Kasumi-1 (cell line): ENCODE measurements at regions not wholly inside any gene's neighbourhood (a gene's known extent, or its start where the extent isn't known, plus 50 kb on each side); places are given as distances from the start of the nearest gene placed in this dataset.
A peak's percentile ranks its signal among the peaks of the same experiment; 100 is the strongest.

ENCODE experiments used
- DNase-seq, 2 experiments: peaks; one replicate each; lab custom pipeline; 2025; lab: John Stamatoyannopoulos, UW

DNA sequence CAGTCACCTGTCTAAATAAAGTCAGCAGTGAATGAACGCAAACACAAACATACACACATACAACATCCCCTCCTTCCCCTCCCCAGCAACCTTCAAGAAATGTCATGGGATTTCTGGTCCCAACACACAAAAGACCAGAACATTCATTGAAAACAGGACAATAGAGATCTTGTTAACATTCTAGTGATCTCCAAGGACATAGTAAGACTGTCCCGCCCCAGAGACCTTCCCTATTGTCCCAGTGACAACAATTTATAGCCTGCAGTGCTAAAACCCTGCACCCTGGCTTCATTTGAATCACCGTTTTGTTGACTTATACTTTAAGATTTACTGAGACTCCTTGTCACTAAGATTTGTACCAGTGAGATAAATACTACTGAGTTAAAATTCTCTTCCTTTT lies 143.9 kb upstream of the NOX3 start:
- no peak for DNase-seq

DNA sequence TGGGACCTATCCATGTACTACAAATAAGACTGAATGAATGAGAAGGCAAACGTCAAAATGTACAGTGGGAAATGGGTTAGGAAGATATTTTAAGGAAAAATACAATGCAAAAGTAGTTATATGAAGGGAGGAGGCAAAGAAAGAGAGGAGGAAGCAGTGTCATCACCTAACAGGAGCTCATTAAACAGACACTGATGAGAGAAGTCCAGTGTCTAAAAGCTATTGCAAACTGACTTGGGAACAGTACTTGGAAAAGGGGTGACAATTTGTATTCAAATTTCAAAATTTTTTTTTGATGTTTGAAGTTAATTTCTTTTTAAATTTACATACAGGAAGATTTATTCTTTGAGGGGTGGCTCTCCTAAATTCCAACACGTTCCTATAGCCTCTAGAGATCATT lies 143.5 kb upstream of the NOX3 start:
- DNase-seq, result no peak

DNA sequence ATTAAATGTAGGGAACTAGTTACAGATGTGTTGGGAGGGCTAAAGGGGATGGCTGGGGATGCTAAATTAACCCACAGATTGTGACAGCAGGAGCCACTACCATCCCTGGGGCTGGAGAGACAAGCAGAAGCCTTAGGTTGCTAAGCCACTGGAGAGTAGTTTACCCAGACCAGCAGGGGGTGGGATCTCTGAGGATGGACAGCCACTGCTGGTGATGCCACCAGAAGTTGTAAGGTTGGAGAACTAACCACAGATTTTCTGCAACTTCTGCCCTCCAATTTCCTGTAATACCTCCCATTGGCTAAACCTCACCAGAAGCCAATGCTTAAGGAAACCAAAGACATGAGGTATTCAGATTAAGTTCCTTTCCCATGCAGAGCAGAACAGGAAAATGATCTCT lies 139.6 kb upstream of the NOX3 start:
- DNase-seq, result peak; percentile 71 to 81

DNA sequence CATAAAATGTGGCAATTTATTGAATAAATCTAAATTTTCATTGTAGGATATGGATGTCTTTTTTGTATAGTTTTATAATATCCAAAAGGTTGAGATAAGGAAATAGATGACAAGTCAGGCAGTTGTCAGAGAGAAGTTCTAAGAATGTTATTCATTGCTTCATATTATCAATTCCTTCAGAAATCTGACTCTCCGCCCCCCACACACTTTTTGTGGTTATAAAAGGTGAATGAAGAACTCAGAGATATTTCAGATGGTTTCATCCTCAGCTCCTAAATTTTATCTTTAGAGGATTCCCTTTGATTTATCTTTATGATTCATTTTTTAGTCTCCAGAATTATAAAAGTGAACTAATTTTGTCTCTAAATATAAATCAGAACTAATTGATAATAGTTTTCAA lies 136.1 kb upstream of the NOX3 start:
- no peak for DNase-seq

DNA sequence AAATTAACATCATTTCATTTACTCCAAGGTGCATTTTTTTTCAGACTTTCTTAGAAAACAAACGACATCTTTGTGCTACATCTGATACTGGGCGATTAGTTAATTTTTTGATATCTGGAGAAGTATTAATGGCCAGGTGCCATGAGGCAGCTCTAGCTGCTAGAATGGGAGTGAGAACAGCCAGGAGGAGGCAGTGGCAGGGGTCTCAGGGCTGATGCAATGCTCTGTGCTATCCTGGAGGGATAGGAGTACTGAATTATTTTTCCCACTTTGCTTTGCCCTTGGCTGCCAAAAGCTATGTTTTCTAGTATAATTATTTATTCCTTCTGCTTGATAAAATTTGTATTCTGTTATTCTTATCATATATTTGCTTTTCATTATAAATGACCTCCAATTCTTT lies 133.6 kb upstream of the NOX3 start:
- DNase-seq, result no peak

DNA sequence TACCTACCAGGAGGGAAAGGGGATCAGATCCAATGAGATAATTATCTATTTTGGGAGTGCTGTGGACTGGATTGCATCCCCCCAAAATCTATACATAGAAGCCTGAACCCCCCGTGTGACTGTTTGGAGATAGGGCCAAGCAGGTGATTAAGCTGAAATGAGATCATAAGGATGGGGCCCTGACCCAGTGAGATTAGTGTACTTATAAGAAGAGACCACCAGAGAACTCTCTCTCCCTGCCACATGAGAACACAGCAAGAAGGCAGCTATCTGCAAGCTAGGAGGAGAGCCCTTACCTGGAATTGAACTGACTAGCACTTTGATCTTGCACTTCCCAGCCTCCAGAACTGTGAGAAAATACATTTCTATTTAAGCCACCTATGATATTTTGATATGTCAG lies 132.2 kb upstream of the NOX3 start:
- no peak for DNase-seq

DNA sequence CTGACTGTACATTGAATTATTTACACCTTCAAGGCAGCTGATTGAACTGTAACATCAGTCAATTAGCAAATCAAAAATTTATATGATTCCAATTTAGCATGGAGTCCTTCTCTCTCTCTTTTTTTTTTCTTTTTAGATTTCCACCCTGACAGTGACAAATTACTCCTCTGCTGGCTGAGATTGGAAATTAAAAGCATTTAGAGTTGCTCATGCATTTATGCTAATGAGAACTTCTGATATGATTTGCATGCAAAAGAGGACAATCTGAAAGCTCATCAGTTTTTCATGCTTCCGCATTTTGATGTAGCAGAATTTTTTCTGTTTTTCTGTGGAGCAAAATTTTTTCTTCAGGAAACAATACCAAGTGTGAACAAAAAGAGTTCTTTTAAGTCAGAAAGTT lies 130.5 kb upstream of the NOX3 start:
- no peak for DNase-seq

DNA sequence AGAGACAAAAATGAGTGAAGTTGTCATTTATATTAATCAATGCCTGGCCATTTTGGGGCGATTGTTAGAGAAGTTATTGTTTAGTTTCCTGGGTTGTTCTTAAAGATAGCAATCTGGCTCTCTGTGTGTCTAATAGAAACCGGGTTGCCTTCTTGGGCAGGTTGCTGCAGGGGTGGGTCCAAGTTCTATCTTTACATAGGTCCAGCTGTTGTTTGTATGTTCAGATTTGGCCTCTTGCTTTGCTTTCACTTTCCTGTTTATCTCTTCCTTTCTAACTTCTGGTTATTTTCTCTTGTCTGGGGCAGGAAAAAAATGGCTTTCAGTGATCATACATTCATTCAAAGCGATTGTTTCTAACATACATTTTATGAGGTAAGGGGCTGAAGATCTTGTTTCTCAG lies 128.4 kb upstream of the NOX3 start:
- DNase-seq, result no peak

DNA sequence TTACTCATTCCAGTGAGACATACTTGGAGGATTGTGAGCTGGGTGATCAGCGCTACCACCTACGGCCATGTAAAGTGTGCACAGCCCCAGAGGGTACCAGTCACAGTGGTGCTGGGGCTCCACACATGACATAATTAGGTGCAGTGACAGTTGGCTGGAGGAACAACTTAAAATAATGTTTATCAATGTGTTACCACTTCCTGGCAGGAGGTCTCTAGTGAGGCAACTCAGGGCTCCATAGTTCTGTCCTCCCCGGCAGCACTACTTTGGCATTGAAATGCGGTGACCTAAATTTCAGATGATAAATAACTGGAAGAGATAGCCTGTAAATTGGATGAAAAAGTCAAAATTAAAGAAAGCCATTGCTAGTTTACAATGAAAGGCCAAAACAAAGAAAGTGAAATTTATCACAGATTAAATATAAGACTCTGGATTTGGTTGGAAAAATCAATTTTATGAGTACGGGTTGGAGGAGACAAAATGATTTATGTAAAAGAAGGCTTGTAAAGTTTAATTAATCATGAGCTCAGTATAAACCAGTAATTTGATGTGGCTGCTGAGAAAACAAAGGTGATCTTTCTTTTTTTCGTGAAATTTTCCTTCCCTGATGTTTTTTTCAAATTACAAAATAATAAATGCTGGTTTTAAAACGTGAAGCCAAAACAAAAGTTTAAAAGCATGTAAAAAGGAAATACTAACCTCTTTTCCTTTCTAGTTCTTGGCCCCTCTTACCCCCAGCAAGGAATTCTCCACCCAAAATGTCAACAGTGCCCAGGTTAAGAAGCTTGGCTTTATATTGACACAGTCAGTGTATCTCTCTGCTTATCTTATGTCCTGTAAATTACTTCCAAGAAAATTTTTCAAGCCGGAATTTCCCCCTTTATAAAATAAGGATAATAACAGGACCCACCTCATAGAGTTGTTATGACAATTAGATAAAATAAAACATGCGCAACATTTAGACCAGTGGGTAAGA lies 126.7 kb upstream of the NOX3 start:
- DNase-seq, result no peak

DNA sequence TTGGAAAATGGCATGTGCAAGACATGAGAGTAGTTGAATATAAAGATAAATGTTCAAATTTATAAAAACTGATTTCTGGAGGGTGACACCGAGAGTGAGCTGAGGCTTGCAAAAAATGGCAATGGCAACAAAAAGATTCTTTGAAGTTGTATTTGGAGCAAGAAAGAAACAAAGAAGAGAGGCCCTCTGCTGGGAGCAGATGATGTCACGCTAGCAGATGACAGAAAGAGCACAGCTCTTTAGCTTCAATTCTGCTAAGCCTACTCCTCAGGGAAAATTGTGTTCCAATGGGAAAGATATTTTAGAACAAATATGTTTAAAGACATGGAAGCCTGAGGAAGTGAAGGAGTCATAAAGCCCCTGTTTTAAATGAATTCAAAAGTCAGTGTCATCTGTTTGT lies 125.3 kb upstream of the NOX3 start:
- peak in 1 of 2 experiments; percentile 36 for DNase-seq

DNA sequence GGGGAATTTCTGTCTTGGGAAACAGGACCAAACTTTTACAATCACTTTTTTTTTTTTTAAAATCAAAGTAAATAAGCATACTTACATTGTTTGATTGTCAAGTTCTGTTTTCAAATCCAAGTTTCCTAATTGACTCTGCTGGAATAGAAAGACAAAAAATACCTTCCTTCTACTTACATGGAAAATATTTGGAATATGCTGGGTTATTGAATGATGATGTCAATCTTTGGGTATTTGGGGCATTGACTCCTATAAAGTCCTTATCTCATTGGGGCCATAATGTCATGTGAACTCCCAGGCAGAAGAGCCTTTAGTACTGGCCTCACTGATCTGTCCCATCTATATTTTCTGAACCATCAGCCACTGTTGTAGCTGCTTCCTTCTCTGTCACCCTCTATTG lies 122.6 kb upstream of the NOX3 start:
- DNase-seq, result no peak

DNA sequence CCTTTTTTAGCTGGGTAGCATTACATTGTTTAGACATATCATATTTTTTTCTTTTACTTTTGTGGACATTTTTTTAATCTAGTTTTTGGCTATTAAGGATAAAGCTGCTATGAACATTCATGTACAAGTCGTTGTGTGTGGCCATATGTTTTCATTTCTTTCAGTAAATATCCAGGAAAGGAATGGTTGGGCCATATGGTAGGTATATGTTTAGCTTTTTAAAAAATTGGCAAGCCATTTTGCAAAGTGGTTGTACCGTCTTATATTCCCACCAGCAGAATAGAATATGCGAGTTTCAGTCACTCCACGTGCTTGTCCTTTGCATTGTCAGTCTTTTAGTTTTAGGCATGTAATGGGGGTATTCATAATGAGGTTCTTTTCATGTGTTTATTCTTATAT lies 106.3 kb upstream of the NOX3 start:
- no peak for DNase-seq

DNA sequence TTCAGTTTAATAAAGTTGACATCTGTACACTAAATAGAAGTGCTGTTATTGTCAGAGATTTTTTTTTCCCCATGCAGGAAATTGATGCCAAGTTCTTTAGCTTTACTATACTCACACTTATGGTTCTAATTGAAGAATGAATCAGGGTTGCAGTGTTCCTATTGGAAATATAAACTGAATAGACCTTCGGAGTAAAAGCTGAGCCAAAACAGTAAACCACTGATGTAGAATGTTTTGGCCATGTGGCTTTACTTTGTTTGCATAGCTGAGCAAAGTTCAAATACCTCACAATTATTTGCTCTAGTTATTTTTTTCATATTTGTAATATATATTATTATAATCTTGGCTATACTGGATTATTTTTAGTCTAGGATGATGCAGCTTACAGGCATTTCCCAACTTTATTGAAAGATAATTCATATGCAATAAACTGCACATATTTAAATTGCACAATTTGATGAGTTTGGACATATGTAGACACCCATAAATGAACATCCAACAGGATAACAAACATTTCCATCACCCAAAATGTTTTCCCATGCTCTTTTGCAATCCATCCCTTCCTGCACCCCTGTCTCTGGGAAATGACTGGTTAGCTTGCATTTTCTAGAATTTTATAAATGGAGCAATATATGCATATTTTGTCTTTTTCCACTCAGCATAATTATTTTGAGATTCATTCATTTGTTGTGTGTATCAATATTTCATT lies 105.8 kb upstream of the NOX3 start:
- no peak for DNase-seq

DNA sequence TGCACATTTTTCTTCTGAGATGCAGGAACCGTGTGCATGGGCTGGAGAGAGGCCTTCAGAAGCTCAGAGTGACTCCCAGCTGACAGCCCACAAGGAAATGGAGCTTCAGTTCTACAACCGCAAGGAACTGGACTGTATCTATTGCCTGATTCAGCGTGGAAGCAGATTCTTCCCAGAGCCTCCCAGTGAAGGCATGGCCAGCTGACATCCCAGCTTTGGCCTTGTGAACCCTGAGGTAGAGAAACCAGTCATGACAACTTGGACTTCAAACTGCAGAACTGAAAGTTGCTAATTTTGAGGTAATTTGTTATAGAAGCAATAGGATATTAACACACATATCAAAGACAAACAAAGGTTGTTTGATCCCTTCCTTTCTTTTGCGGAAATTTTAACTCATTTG lies 94.3 kb upstream of the NOX3 start:
- DNase-seq, result no peak

DNA sequence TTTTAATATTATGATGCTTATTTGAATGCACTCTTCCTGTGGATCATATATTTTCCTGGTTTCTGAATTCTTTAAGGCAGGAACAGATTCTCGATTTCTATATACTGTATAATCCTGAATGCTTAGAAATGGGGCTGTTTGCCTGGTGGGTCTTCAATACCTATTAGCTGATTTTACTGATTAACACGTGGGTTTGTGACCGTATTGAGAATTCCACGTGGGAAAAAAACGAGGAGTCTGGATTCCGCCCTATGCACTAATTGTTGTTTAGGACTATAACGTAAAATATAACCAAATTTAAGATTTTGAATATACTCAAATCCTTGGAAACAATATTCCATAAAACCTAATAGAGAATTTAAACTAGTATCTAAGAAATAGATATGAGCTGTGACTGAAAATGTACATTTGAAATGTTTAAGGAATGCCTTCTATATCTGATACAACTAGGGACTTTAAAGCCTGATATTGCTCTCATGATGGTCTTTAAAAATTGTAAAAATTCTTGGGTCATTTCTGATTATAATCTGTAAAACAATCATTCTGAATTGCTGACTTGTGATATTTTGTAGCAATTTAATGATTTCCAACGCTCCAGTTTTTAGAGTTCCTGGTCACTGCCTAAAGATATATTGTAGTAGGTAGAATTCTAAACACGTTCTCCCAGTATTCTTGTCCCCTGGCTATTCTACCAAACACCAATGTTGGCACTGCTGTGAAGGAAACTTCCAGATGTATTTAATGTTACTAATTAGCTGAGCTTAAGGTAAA lies 93.6 kb upstream of the NOX3 start:
- no peak for DNase-seq

DNA sequence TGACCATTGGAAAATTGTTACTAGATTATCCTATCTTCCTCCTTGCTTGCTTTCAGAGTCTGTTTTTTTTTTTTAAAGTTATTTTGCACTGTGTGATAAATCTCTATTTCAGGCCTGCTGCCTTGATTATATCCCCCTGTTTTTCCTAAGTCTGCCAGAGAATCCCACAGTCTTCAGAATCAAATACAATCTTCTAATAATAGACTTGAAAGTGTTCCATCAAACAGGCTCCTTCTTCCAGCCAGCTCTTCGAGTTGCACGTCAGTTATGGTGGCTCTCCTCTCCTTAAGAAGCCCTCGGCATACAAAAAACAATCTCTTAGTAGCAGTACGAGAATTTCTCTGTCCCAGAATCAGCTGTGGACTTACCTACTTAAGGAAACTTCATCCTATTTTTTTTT lies 92.9 kb upstream of the NOX3 start:
- DNase-seq, result no peak

DNA sequence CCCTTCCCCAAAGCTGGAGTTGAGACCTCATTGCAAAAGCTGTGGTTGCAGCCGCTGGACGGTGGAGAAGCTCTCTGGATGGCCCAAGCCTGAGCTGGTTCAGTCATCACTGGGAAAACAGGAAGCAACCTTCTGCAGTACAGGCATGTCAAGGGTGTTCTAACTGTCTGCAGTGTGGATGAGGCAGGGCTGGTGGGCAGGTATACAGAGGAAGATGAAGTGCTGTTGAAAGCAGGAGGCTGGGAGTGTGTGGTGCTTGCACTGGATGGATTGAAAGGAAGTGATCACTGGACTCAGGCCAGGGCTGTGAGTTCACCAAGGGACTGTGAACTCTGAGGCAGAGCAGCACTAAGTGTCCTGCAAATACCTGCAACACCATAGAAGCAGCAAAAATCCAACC lies 89.0 kb upstream of the NOX3 start:
- no peak for DNase-seq

DNA sequence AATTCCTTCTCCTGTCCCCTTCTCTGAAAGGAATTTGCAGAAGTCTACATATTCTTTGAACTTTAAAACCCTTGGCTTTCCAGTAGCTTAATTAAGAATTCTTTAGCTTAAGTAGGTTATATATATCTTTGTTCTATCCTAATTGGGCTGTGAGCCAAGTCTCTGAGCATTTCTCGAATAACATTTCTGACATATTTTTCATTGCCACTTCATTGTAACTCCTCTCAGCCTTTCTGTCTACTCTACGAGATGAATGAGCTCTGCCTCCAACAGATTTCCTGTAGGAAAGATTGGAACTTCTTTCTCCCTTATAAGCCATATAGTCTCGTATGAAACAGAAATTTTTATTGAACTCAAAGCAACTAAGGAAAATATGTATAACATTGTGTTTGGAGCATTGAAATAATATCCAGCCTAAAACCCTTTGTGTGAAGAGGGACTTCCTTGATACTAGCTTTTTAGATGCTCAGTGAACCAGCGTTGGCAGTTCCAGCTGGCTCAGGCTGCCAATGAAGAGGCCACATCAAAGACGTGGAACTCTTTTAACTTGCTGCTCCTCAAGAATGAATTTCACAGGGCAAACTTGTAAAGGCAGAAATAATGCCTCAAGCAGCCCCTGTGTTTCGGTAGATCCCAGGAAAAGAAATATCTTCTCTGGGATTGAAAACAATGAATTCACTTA lies 87.7 kb upstream of the NOX3 start:
- no peak for DNase-seq

DNA sequence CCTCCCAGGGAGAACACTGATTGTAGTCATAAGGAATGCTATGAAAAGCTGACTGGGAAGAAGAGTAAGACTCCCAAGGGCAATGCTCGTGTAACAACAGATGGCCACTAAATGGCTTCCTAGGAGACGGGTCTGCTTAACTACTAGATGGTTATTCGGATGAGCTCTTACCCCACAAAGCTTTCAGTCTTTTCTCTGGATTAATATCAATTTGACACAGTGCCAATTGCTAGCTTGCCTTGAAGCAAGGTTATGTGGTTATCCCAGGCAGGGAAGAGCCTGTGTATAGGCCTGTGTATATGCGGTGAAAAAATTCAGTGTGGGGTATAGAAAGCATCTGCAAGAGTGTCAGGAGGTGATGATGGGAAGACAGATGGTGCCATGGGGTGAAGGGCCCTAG lies 86.4 kb upstream of the NOX3 start:
- DNase-seq, result no peak

DNA sequence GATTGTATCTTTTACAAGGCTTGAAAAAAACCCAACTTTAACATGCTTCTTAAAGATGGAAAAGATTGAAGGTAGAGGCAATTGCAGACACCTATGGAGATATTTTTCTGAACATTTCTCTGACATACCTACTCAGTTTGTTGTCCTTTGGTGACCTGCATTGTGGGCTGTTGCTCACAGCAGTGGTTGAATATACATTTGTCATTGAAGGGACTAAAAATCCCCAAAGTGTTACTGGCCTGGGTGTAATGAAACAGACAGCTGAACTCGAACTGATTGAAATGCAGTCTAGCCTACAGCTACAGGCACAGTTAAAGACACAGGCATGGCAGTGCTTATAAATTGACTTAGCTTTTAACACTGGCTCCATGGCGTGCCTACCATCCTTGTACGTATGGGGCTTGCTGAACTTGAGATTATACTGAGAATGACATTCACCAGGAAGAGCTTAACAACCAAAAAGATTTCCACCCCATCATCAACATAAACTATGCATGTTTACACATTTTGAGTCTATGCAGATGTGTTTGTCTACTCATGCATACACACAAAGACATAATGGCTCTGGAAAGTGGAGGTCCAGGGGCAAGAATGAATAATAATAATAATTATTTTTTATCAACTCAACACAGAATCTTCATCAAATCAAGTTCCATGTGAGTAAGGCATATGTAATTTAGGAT lies 83.2 kb upstream of the NOX3 start:
- DNase-seq, result no peak

DNA sequence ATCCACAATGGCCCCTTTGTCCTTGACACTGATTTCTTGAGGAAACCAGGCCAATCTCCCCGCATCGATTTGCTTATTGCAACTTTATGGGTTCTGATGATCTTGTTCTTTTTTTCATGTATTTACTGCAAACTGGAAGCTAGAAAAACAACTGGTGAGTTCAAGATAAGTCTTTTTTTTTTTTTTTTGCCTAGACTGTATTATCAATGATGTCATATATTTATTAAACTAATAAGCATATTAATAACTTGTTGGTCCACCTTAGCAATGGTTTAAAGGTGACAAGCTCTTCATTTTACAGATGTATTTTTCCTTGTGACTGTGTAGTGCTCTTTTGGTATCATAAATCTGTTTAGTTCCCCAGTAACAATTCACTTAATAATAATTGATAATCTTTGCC lies 79.0 kb upstream of the NOX3 start:
- no peak for DNase-seq
